H1 (cell line): ENCODE measurements at regions not wholly inside any gene's neighbourhood (a gene's known extent, or its start where the extent isn't known, plus 50 kb on each side); places are given as distances from the start of the nearest gene placed in this dataset.

ENCODE experiments used
- CTCF ChIA-PET: fragments of 300-600 bp; sonication (Branson Sonifier 250); formaldehyde crosslinking; loops from one replicate; lab custom pipeline; 2021; ENCODE audit not compliant: partially characterized antibody; lab: Charles Lee
- POLR2A ChIA-PET: fragments of 300-600 bp; sonication (Branson Sonifier 250); formaldehyde crosslinking; loops from one replicate; lab custom pipeline; 2021; ENCODE audit warnings: inconsistent platforms; ENCODE audit not compliant: partially characterized antibody; lab: Charles Lee
- DNase-seq, 2 experiments: peaks; one replicate each; pipeline versions ENCODE4 v3.0.0 to v3.0.0-alpha.2; 2010 to 2022; ENCODE audit warnings: low spot score in 2 of 2, low read depth in 1 of 2, mixed read lengths in 1 of 2
- FAIRE-seq: peaks from 2 replicates; lab custom pipeline; 2011; peaks lifted over from hg19 to GRCh38; lab: Jason Lieb, UNC
- H2AFZ ChIP-seq: 2 replicates; pipeline ENCODE4 v1.8.1; 2012; ENCODE audit warnings: low read length, inconsistent platforms
- H2AK5ac ChIP-seq: 2 replicates; pipeline ENCODE4 v1.6.1; 2013; ENCODE audit warnings: low read depth, low read length
- H2BK120ac ChIP-seq: replicated peaks from 2 replicates; pipeline ENCODE3; 2013; ENCODE audit warnings: low read depth, low read length, inconsistent platforms
- H2BK12ac ChIP-seq: 2 replicates; pipeline ENCODE4 v1.6.1; 2013; ENCODE audit warnings: low read depth, low read length
- H2BK15ac ChIP-seq: 2 replicates; pipeline ENCODE4 v1.6.1; 2013; ENCODE audit warnings: low read length
- H2BK20ac ChIP-seq: 2 replicates; pipeline ENCODE4 v1.6.1; 2013; ENCODE audit warnings: low read length
- H2BK5ac ChIP-seq: 2 replicates; pipeline ENCODE4 v1.6.1; 2013; ENCODE audit warnings: low read depth, low read length
- H3K14ac ChIP-seq: 2 replicates; pipeline ENCODE4 v1.6.1; 2013; ENCODE audit warnings: inconsistent platforms; ENCODE audit not compliant: insufficient read length
- H3K18ac ChIP-seq: 2 replicates; pipeline ENCODE4 v1.6.1; 2013; ENCODE audit warnings: low read length; ENCODE audit errors: extremely low read depth
- H3K23ac ChIP-seq: 2 replicates; pipeline ENCODE4 v1.6.1; 2013; ENCODE audit warnings: inconsistent platforms; ENCODE audit not compliant: insufficient read length
- H3K23me2 ChIP-seq: 2 replicates; pipeline ENCODE4 v1.6.1; 2013; ENCODE audit warnings: low read depth, low read length
- H3K27ac ChIP-seq: 2 replicates; pipeline ENCODE4 v1.6.1; 2011; ENCODE audit warnings: low read depth, low read length, inconsistent platforms
- H3K27me3 ChIP-seq, 4 experiments: replicated peaks in 1 of 4; 1 replicate in 1 of 4; 2 replicates in 3 of 4; pipeline versions ENCODE4 v1.6.1 to v1.8.1; 2011 to 2013; ENCODE audit warnings: low read length in 3 of 4, mild to moderate bottlenecking in 3 of 4, inconsistent platforms in 2 of 4, mixed read lengths in 2 of 4, moderate library complexity in 1 of 4; ENCODE audit not compliant: control insufficient read depth in 3 of 4, insufficient read depth in 3 of 4; ENCODE audit errors: extremely low read depth in 1 of 4
- H3K36me3 ChIP-seq, 4 experiments: 2 replicates each; pipeline versions ENCODE4 v1.6.1 to v1.8.1; 2011 to 2013; ENCODE audit warnings: mild to moderate bottlenecking in 4 of 4, low read length in 3 of 4, moderate library complexity in 2 of 4, control low read depth in 1 of 4, inconsistent platforms in 1 of 4; ENCODE audit not compliant: insufficient read depth in 4 of 4, control insufficient read depth in 2 of 4
- H3K4ac ChIP-seq: replicated peaks from 2 replicates; pipeline ENCODE3; 2013; ENCODE audit warnings: low read length, low read depth, mixed read lengths, inconsistent platforms; ENCODE audit not compliant: insufficient read length
- H3K4me1 ChIP-seq, 4 experiments: replicated peaks in 1 of 4; 1 replicate in 1 of 4; 2 replicates in 3 of 4; pipeline versions ENCODE4 v1.6.1 to v1.8.1; 2011 to 2013; ENCODE audit warnings: low read length in 3 of 4, inconsistent platforms in 2 of 4, mixed read lengths in 1 of 4; ENCODE audit not compliant: insufficient read depth in 4 of 4, control insufficient read depth in 3 of 4
- H3K4me2 ChIP-seq, 2 experiments: 2 replicates each; pipeline versions ENCODE4 v1.6.1 to v1.8.1; 2011 to 2013; ENCODE audit warnings: low read depth in 2 of 2, low read length in 2 of 2, control low read depth in 1 of 2, inconsistent platforms in 1 of 2, mild to moderate bottlenecking in 1 of 2; ENCODE audit not compliant: insufficient read depth in 1 of 2
- H3K4me3 ChIP-seq, 4 experiments: fragments of 200-600, 300-600 bp in 1 of 4; sonication (generic), shearing (Covaris generic), sonication (Bioruptor Twin) in 1 of 4; 2 replicates each; pipeline versions ENCODE4 v1.5.1 to v1.8.1; 2011 to 2016; ENCODE audit warnings: low read length in 4 of 4, low read depth in 3 of 4, control low read depth in 2 of 4, inconsistent platforms in 2 of 4, mild to moderate bottlenecking in 2 of 4, mixed read lengths in 1 of 4, moderate library complexity in 1 of 4; ENCODE audit not compliant: insufficient read depth in 2 of 4; ENCODE audit errors: extremely low read depth in 1 of 4
- H3K56ac ChIP-seq: replicated peaks from 2 replicates; pipeline ENCODE3; 2013; ENCODE audit warnings: low read depth, mild to moderate bottlenecking, mixed read lengths, low read length, inconsistent platforms; ENCODE audit not compliant: insufficient read length
- H3K79me1 ChIP-seq: 2 replicates; pipeline ENCODE4 v1.6.1; 2013; ENCODE audit warnings: low read depth, low read length, control low read depth
- H3K79me2 ChIP-seq, 2 experiments: 2 replicates each; pipeline versions ENCODE4 v1.6.1 to v1.8.1; 2012 to 2013; ENCODE audit warnings: low read length in 2 of 2, mild to moderate bottlenecking in 2 of 2, inconsistent platforms in 1 of 2; ENCODE audit not compliant: insufficient read depth in 2 of 2, control insufficient read depth in 1 of 2
- H3K9ac ChIP-seq, 4 experiments: replicated peaks in 1 of 4; 1 replicate in 1 of 4; 2 replicates in 3 of 4; pipeline versions ENCODE4 v1.6.1 to v1.8.1; 2011 to 2013; ENCODE audit warnings: low read depth in 3 of 4, low read length in 3 of 4, control low read depth in 2 of 4, mild to moderate bottlenecking in 2 of 4, moderate library complexity in 2 of 4, inconsistent platforms in 1 of 4; ENCODE audit errors: extremely low read depth in 1 of 4
- H3K9me3 ChIP-seq, 2 experiments: 2 replicates each; pipeline versions ENCODE4 v1.6.1 to v1.8.1; 2012 to 2013; ENCODE audit warnings: mild to moderate bottlenecking in 2 of 2, moderate library complexity in 2 of 2, control low read depth in 1 of 2, inconsistent platforms in 1 of 2, low read depth in 1 of 2, low read length in 1 of 2, mixed read lengths in 1 of 2; ENCODE audit not compliant: insufficient read depth in 2 of 2
- H4K20me1 ChIP-seq, 2 experiments: replicated peaks in 1 of 2; 2 replicates each; pipeline versions ENCODE3 to v1.8.1; 2011 to 2013; ENCODE audit warnings: inconsistent platforms in 2 of 2, low read length in 2 of 2, mild to moderate bottlenecking in 1 of 2; ENCODE audit not compliant: insufficient read depth in 2 of 2, control insufficient read depth in 1 of 2
- H4K5ac ChIP-seq: 2 replicates; pipeline ENCODE4 v1.6.1; 2013; ENCODE audit warnings: low read length, low read depth, mixed read lengths, inconsistent platforms; ENCODE audit not compliant: insufficient read length
- H4K8ac ChIP-seq: 2 replicates; pipeline ENCODE4 v1.8.0; 2013; ENCODE audit warnings: mild to moderate bottlenecking, moderate library complexity, low read length, inconsistent platforms; ENCODE audit not compliant: insufficient read depth; ENCODE audit errors: extremely low read depth
- H4K91ac ChIP-seq: replicated peaks from 2 replicates; pipeline ENCODE3; 2013; ENCODE audit warnings: low read length, mixed read lengths, inconsistent platforms; ENCODE audit not compliant: insufficient read length
- ATF3 ChIP-seq: IDR thresholded peaks from 2 replicates; pipeline ENCODE4 v1.6.1; 2011; ENCODE audit warnings: low read depth, mild to moderate bottlenecking, low read length; ENCODE audit not compliant: insufficient read depth
- BCL11A ChIP-seq, 2 experiments: IDR thresholded peaks; one replicate each; pipeline ENCODE4 v1.6.1; 2011; ENCODE audit warnings: low read depth in 2 of 2, low read length in 2 of 2, mild to moderate bottlenecking in 2 of 2
- CTBP2 ChIP-seq: IDR thresholded peaks from 2 replicates; pipeline ENCODE4 v1.7.0; 2011; ENCODE audit warnings: borderline replicate concordance, mild to moderate bottlenecking, moderate library complexity, mixed read lengths, low read length; ENCODE audit not compliant: insufficient read depth, insufficient read length
- MAFK ChIP-seq: IDR thresholded peaks from 2 replicates; pipeline ENCODE4 v1.6.1; 2012; ENCODE audit warnings: low read depth, mild to moderate bottlenecking, improper control_type of control experiment, low read length
- POLR2AphosphoS5 ChIP-seq: IDR thresholded peaks from 2 replicates; pipeline ENCODE4 v1.6.1; 2011; ENCODE audit warnings: low read depth, low read length
- RBBP5 ChIP-seq: IDR thresholded peaks from 2 replicates; pipeline ENCODE4 v1.7.1; 2012; ENCODE audit warnings: low read depth, mild to moderate bottlenecking, inconsistent platforms, low read length, moderate library complexity, borderline replicate concordance
- SRF ChIP-seq: IDR thresholded peaks from 2 replicates; pipeline ENCODE4 v1.6.1; 2011; ENCODE audit warnings: mild to moderate bottlenecking, low read depth, low read length, moderate library complexity
- TEAD4 ChIP-seq: IDR thresholded peaks from 2 replicates; pipeline ENCODE4 v1.6.1; 2012; ENCODE audit warnings: low read depth, low read length, inconsistent platforms, mixed read lengths
- WGBS, 2 experiments: shearing (Covaris generic) in 1 of 2; methylation state at CpG; one replicate each; pipeline versions ENCODE4 v1.1.6 to v1.1.7; 2013 to 2015; ENCODE audit warnings: low lambda C conversion rate in 2 of 2, mixed read lengths in 2 of 2, inconsistent platforms in 1 of 2, low coverage in 1 of 2, missing lambda C conversion rate in 1 of 2; ENCODE audit not compliant: insufficient replicate concordance in 2 of 2, insufficient coverage in 1 of 2, insufficient read length in 1 of 2; ENCODE audit errors: extremely low coverage in 1 of 2, missing lambda C conversion rate in 1 of 2; 5-methylcytosine and 5-hydroxymethylcytosine counted together

- TF ChIP-seq POLR2AphosphoS5 (no peak), BCL11A (IDR thresholded peaks at IDR 0.05; ENCODE audit: low read depth in 2 of 2, low read length in 2 of 2) (no peak), RBBP5 (no peak), MAFK (no peak), TEAD4 (no peak), ATF3 (no peak), SRF (no peak), CTBP2 (no peak)
- Histone ChIP-seq H3K18ac (no peak overlapping the region), H3K79me1 (no peaks in the 10 kb centered on the region), H4K20me1 (no peaks in the 10 kb centered on the region), H2BK15ac (no peak overlapping the region), H4K91ac (no peak overlapping the region), H2AFZ (no peak overlapping the region), H2BK20ac (no peak overlapping the region), H2AK5ac (no peak overlapping the region), H3K27ac (no peak overlapping the region), H3K36me3 (no peaks in the 10 kb centered on the region), H3K9ac (no peak overlapping the region), H4K8ac (no peak overlapping the region), H2BK12ac (no peak overlapping the region), H2BK5ac (no peak overlapping the region), H3K23me2 (no peaks in the 10 kb centered on the region), H3K4ac (no peak overlapping the region), H3K23ac (no peak overlapping the region), H3K27me3 (no peaks in the 10 kb centered on the region), H4K5ac (no peak overlapping the region), H3K9me3 (peaks cover 0 to 2% of the 10 kb centered on the region in 2 experiments; a peak in 1 of 4 replicates), H3K4me3 (no peak overlapping the region), H3K79me2 (no peaks in the 10 kb centered on the region), H3K14ac (no peak overlapping the region), H3K56ac (no peak overlapping the region), H3K4me2 (no peak overlapping the region), H2BK120ac (no peak overlapping the region), H3K4me1 (no peaks in the 10 kb centered on the region)
- CTCF ChIA-PET: no interaction called here
- 95% methylated on average over 9 of the region's 12 CpGs; no CpG with 5 or more reads in 1 of the 2 experiments for WGBS, 2 experiments
- DNase-seq (no peak), FAIRE-seq (no peak)
- POLR2A ChIA-PET: no interaction called here
Measured at GRCh38 chr5:164881442-164881841, 1376.0 kb downstream of the MAT2B start.
